Loucy (cell line): ENCODE measurements at regions not wholly inside any gene's neighbourhood (a gene's known extent, or its start where the extent isn't known, plus 50 kb on each side); places are given as distances from the start of the nearest gene placed in this dataset.

ENCODE experiments used
- H2AFZ ChIP-seq: fragments of 200-600 bp; sonication (generic); 2 replicates; pipeline ENCODE4 v1.6.0; 2016; ENCODE audit warnings: antibody characterized with exemption, mild to moderate bottlenecking, low read length, moderate library complexity
- H3F3A ChIP-seq: fragments of 200-600 bp; 2 replicates; pipeline ENCODE4 v1.6.0; 2016; ENCODE audit warnings: antibody characterized with exemption, low read depth, mild to moderate bottlenecking
- H3K27me3 ChIP-seq: fragments of 200-600 bp; sonication (generic); 2 replicates; pipeline ENCODE4 v1.6.1; 2014; ENCODE audit warnings: low read length, mild to moderate bottlenecking; ENCODE audit not compliant: insufficient read depth, poor library complexity, severe bottlenecking
- H3K36me3 ChIP-seq: fragments of 200-600 bp; sonication (generic); 2 replicates; pipeline ENCODE4 v1.6.1; 2016; ENCODE audit warnings: low read length; ENCODE audit not compliant: insufficient read depth
- H3K4me1 ChIP-seq: fragments of 200-600 bp; sonication (generic); 2 replicates; pipeline ENCODE4 v1.5.1; 2014; ENCODE audit warnings: low read length, mild to moderate bottlenecking; ENCODE audit not compliant: insufficient read depth, poor library complexity, severe bottlenecking
- H3K4me2 ChIP-seq: fragments of 200-600 bp; sonication (generic); 2 replicates; pipeline ENCODE4 v1.6.0; 2014; ENCODE audit warnings: antibody characterized with exemption, low read length, low read depth, mild to moderate bottlenecking; ENCODE audit not compliant: poor library complexity, severe bottlenecking
- H3K4me3 ChIP-seq: fragments of 200-600 bp; sonication (generic); 2 replicates; pipeline ENCODE4 v1.5.1; 2014; ENCODE audit warnings: low read length, mild to moderate bottlenecking, mixed read lengths; ENCODE audit not compliant: poor library complexity, severe bottlenecking
- H3K79me2 ChIP-seq: fragments of 200-600 bp; sonication (generic); 2 replicates; pipeline ENCODE4 v1.6.1; 2014; ENCODE audit warnings: low read length; ENCODE audit not compliant: insufficient read depth
- H3K9ac ChIP-seq: fragments of 200-600 bp; sonication (generic); 2 replicates; pipeline ENCODE4 v1.6.0; 2014; ENCODE audit warnings: mild to moderate bottlenecking, low read depth, low read length, moderate library complexity; ENCODE audit not compliant: poor library complexity, severe bottlenecking
- H3K9me2 ChIP-seq: fragments of 200-600 bp; sonication (generic); replicated peaks from 2 replicates; pipeline ENCODE4 v1.6.1; 2016; ENCODE audit warnings: low read depth, low read length, mixed read lengths
- H3K9me3 ChIP-seq: fragments of 200-600 bp; sonication (generic); 2 replicates; pipeline ENCODE4 v1.6.1; 2014; ENCODE audit warnings: mild to moderate bottlenecking, antibody characterized with exemption, low read length, low read depth; ENCODE audit not compliant: insufficient read depth
- H4K20me1 ChIP-seq: fragments of 200-600 bp; sonication (generic); 2 replicates; pipeline ENCODE4 v1.6.0; 2014; ENCODE audit warnings: antibody characterized with exemption, low read length, mild to moderate bottlenecking; ENCODE audit not compliant: insufficient read depth, poor library complexity, severe bottlenecking
- CTCF ChIP-seq: fragments of 200-600 bp; sonication (generic); conservative IDR thresholded peaks from 2 replicates; pipeline ENCODE4 v1.5.1; 2014; ENCODE audit warnings: mild to moderate bottlenecking, antibody characterized with exemption, low read length
- EZH2phosphoT487 ChIP-seq: fragments of 200-600 bp; IDR thresholded peaks from 2 replicates; pipeline ENCODE4 v1.6.1; 2018; ENCODE audit warnings: antibody characterized with exemption, mild to moderate bottlenecking, moderate library complexity, borderline replicate concordance

GRCh38 chr17:22459331-22459952, 767.1 kb downstream of the KCNJ18 start:
- Histone ChIP-seq H3K36me3 (no peaks in the 10 kb centered on the region), H3F3A (no peaks in the 10 kb centered on the region), H3K9me2 (no peaks in the 10 kb centered on the region), H3K9me3 (no peaks in the 10 kb centered on the region), H3K27me3 (no peaks in the 10 kb centered on the region), H3K4me1 (no peaks in the 10 kb centered on the region), H3K4me2 (no peak overlapping the region), H3K4me3 (no peak overlapping the region), H3K9ac (no peak overlapping the region), H4K20me1 (no peaks in the 10 kb centered on the region), H3K79me2 (no peaks in the 10 kb centered on the region), H2AFZ (no peak overlapping the region)
- no peak for TF ChIP-seq EZH2phosphoT487
- TF ChIP-seq CTCF, result no peak

DNA sequence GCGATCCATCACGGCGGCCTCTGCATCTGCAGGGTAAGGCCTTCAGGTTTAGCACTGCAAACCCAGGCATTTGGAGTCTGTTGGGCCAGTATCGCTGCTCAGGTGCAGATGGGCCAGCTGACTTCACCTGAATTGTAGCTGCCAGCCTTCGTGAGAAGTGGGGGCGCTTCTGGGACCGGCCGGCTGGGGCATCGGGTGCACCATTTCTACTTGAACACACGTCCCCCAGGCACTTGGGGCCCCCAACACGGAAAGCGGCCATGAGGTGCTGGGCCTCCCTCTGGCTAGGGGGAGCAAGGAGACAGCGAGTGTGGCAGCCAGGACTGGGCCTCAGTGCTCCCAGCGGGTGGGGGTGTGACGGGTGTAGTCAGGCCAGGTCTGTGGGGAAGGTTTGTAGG, 767.6 kb downstream of the KCNJ18 start:
- no peaks in the 10 kb centered on the region for H3K4me1 ChIP-seq
- TF ChIP-seq EZH2phosphoT487 (no peak), CTCF (no peak)
- H3K4me3 ChIP-seq, result no peak overlapping the region
- H3K79me2 ChIP-seq, result no peaks in the 10 kb centered on the region
- no peak overlapping the region for H3K9ac ChIP-seq
- no peak overlapping the region for H3K4me2 ChIP-seq
- H3K9me3 ChIP-seq, result no peaks in the 10 kb centered on the region
- H3K27me3 ChIP-seq, result no peaks in the 10 kb centered on the region
- H2AFZ ChIP-seq, result no peak overlapping the region
- no peaks in the 10 kb centered on the region for H3K9me2 ChIP-seq
- H3K36me3 ChIP-seq, result no peaks in the 10 kb centered on the region
- H4K20me1 ChIP-seq, result no peaks in the 10 kb centered on the region
- no peaks in the 10 kb centered on the region for H3F3A ChIP-seq

GRCh38 chr17:22460461-22461063, 768.2 kb downstream of the KCNJ18 start:
- H4K20me1 ChIP-seq, result no peaks in the 10 kb centered on the region
- no peaks in the 10 kb centered on the region for H3K36me3 ChIP-seq
- no peaks in the 10 kb centered on the region for H3K9me3 ChIP-seq
- H3F3A ChIP-seq, result no peaks in the 10 kb centered on the region
- H3K27me3 ChIP-seq, result no peaks in the 10 kb centered on the region
- H3K9me2 ChIP-seq, result no peaks in the 10 kb centered on the region
- H3K79me2 ChIP-seq, result no peaks in the 10 kb centered on the region
- H3K4me1 ChIP-seq, result no peaks in the 10 kb centered on the region
- no peak overlapping the region for H3K4me2 ChIP-seq
- no peak overlapping the region for H3K4me3 ChIP-seq
- H2AFZ ChIP-seq, result no peak overlapping the region
- TF ChIP-seq EZH2phosphoT487, result no peak
- H3K9ac ChIP-seq, result no peak overlapping the region
